ENCODE measurements at regions not wholly inside any gene's neighbourhood (a gene's known extent, or its start where the extent isn't known, plus 50 kb on each side); places are given as distances from the start of the nearest gene placed in this dataset.

- TF ChIP-seq CTCF (IDR thresholded peaks at IDR 0.05; ENCODE audit: insufficient read depth, low read depth, low read length) (no peak), EZH2 (IDR thresholded peaks at IDR 0.05; ENCODE audit: insufficient read depth, low read length) (no peak)
Measured at GRCh38 chr12:88367231-88367630, 213.0 kb downstream of the KITLG start.

All from astrocyte (in vitro differentiated cells and primary cell).